Frontal cortex (tissue), 3 donors: ENCODE measurements at regions not wholly inside any gene's neighbourhood (a gene's known extent, or its start where the extent isn't known, plus 50 kb on each side); places are given as distances from the start of the nearest gene placed in this dataset.
"Not testable (repeated sequence)": the region's sequence is repeated elsewhere in the genome, so short reads cannot be mapped to it uniquely, and the experiment has no call there.

ENCODE experiments used
- DNase-seq, 2 donors: peaks; one replicate each; pipeline ENCODE4 v3.0.0; 2012; ENCODE audit warnings: low spot score in 2 of 2
- FAIRE-seq: peaks from 2 replicates; lab custom pipeline; 2012; peaks lifted over from hg19 to GRCh38; lab: Jason Lieb, UNC
- donor health status: control.
- donor health status: control.
- donor health status: control.

GRCh38 chr11:71155846-71156245 is 96.5 kb downstream of the SHANK2 start:
- FAIRE-seq (no peak), DNase-seq (no peak)

GRCh38 chr11:71154261-71154805 is 98.0 kb downstream of the SHANK2 start:
- no peak for DNase-seq
- no peak for FAIRE-seq

- FAIRE-seq (no peak), DNase-seq (no peak)
Observed at GRCh38 chr11:71153005-71153390, 99.4 kb downstream of the SHANK2 start.

- not testable (repeated sequence) for FAIRE-seq, DNase-seq
Observed at GRCh38 chr11:71152312-71153004, 99.9 kb downstream of the SHANK2 start.

- FAIRE-seq (no peak), DNase-seq (no peak)
Observed at GRCh38 chr11:71151561-71151960, 100.8 kb downstream of the SHANK2 start.

GRCh38 chr11:71150859-71151258 is 101.5 kb downstream of the SHANK2 start:
- no peak for FAIRE-seq

GRCh38 chr11:71148716-71149115 is 103.7 kb downstream of the SHANK2 start:
- DNase-seq, result no peak
- no peak for FAIRE-seq

More at GRCh38 chr11:71150859-71151258, 101.5 kb downstream of the SHANK2 start:
- no peak for DNase-seq

- FAIRE-seq, result no peak
- no peak for DNase-seq
Observed at GRCh38 chr11:71147331-71147730, 105.0 kb downstream of the SHANK2 start.

GRCh38 chr11:71146846-71147245 is 105.5 kb downstream of the SHANK2 start:
- no peak for FAIRE-seq
- no peak for DNase-seq

GRCh38 chr11:71145988-71146824 is 106.2 kb downstream of the SHANK2 start:
- DNase-seq (no peak), FAIRE-seq (no peak)

GRCh38 chr11:71145368-71145767 is 107.0 kb downstream of the SHANK2 start:
- FAIRE-seq, result no peak
- no peak for DNase-seq

GRCh38 chr11:71144736-71145135 is 107.6 kb downstream of the SHANK2 start:
- FAIRE-seq, result no peak
- DNase-seq, result no peak

GRCh38 chr11:71144010-71144409 is 108.4 kb downstream of the SHANK2 start:
- FAIRE-seq, result no peak

GRCh38 chr11:71140206-71140919 is 112.0 kb downstream of the SHANK2 start:
- DNase-seq, result no peak
- FAIRE-seq, result no peak

More at GRCh38 chr11:71144010-71144409, 108.4 kb downstream of the SHANK2 start:
- no peak for DNase-seq

- no peak for FAIRE-seq
- DNase-seq, result peak; percentile 71 to 80
Observed at GRCh38 chr11:71139516-71140205, 112.7 kb downstream of the SHANK2 start.

GRCh38 chr11:71138737-71139425 is 113.5 kb downstream of the SHANK2 start:
- no peak for FAIRE-seq
- no peak for DNase-seq

GRCh38 chr11:71137376-71137775 is 115.0 kb downstream of the SHANK2 start:
- no peak for FAIRE-seq

GRCh38 chr11:71136095-71136845 is 116.1 kb downstream of the SHANK2 start:
- FAIRE-seq, result no peak
- DNase-seq, result no peak

More at GRCh38 chr11:71137376-71137775, 115.0 kb downstream of the SHANK2 start:
- no peak for DNase-seq
